ENCODE measurements at regions not wholly inside any gene's neighbourhood (a gene's known extent, or its start where the extent isn't known, plus 50 kb on each side); places are given as distances from the start of the nearest gene placed in this dataset.

DNA sequence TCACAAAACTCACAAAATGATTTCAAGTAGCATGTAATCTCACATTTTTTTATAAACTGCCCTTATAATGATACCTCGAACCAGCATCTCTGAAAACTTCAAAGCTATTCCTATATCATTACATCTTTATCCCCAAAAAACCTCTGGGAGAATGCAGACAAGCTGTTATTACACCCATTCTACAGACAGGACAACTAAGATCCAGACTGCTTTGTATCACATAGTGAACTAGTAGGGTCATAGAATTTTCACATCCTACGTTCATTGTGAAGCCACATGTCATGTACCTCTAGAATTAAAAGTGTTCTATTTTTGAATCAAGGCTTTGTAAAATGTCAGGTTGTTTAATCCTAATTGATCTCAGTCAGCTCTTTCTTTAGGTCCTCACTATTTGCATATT, 98.7 kb upstream of the RAP2B start:
- no TSS peak for BruUV-seq (replicated peaks)
- ChIA-PET POLR2A (no interaction called here), CTCF (no interaction called here), RAD21 (ENCODE audit: low non-redundant PET in 1 of 2, low total read pairs in 2 of 2, uncharacterized antibody in 2 of 2, unreplicated experiment in 2 of 2) (no interaction called here)
- DNase-seq (ENCODE audit: low read depth, low spot score) (no peak), ATAC-seq (no peak)
- no peaks in the 10 kb centered on the region for H3K36me3 ChIP-seq (ENCODE audit: control insufficient read depth in 1 of 2, insufficient read depth in 2 of 2, low read length in 2 of 2)
- peaks cover 0 to 9% of the 10 kb centered on the region in 2 experiments; a peak in 3 of 4 replicates for H3K4me1 ChIP-seq (ENCODE audit: control insufficient read depth in 1 of 2, insufficient read depth in 2 of 2, low read length in 2 of 2)
- TF ChIP-seq EZH2phosphoT487 (IDR thresholded peaks at IDR 0.05; ENCODE audit: borderline replicate concordance), result no peak
- no peak for TF ChIP-seq CEBPB (IDR thresholded peaks at IDR 0.05; ENCODE audit: low read depth)
- TF ChIP-seq, protein P1, sequence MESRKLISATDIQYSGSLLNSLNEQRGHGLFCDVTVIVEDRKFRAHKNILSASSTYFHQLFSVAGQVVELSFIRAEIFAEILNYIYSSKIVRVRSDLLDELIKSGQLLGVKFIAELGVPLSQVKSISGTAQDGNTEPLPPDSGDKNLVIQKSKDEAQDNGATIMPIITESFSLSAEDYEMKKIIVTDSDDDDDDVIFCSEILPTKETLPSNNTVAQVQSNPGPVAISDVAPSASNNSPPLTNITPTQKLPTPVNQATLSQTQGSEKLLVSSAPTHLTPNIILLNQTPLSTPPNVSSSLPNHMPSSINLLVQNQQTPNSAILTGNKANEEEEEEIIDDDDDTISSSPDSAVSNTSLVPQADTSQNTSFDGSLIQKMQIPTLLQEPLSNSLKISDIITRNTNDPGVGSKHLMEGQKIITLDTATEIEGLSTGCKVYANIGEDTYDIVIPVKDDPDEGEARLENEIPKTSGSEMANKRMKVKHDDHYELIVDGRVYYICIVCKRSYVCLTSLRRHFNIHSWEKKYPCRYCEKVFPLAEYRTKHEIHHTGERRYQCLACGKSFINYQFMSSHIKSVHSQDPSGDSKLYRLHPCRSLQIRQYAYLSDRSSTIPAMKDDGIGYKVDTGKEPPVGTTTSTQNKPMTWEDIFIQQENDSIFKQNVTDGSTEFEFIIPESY (IDR thresholded peaks at IDR 0.05; ENCODE audit: extremely low read depth, insufficient replicate concordance, low read length), result no peak
- no peak for TF ChIP-seq EZH2 (IDR thresholded peaks at IDR 0.05)
- TF ChIP-seq SRF (IDR thresholded peaks at IDR 0.05; ENCODE audit: low read depth), result no peak
- no peak for TF ChIP-seq REST (IDR thresholded peaks at IDR 0.05; ENCODE audit: low read depth)
- no peak for TF ChIP-seq YY1 (IDR thresholded peaks at IDR 0.05; ENCODE audit: extremely low read depth, insufficient replicate concordance, low read depth, low read length)
- TF ChIP-seq POLR2AphosphoS5 (IDR thresholded peaks at IDR 0.05; ENCODE audit: low read depth, low read length), result no peak
- TF ChIP-seq JUND (IDR thresholded peaks at IDR 0.05), result no peak
- TF ChIP-seq ELF1 (IDR thresholded peaks at IDR 0.05; ENCODE audit: borderline replicate concordance, low read depth), result no peak
- no peak for TF ChIP-seq ZFX (IDR thresholded peaks at IDR 0.05)
- TF ChIP-seq ZNF274 (IDR thresholded peaks at IDR 0.05; ENCODE audit: low read depth, low read length), result no peak
- TF ChIP-seq CBX3 (IDR thresholded peaks at IDR 0.05; ENCODE audit: low read depth), result no peak
- TF ChIP-seq FOSL1 (IDR thresholded peaks at IDR 0.05; ENCODE audit: low read depth), result no peak
- no peak for TF ChIP-seq POLR2A (IDR thresholded peaks at IDR 0.05; ENCODE audit: borderline replicate concordance, extremely low read depth, insufficient read depth, insufficient read length)
- TF ChIP-seq, protein P2, sequence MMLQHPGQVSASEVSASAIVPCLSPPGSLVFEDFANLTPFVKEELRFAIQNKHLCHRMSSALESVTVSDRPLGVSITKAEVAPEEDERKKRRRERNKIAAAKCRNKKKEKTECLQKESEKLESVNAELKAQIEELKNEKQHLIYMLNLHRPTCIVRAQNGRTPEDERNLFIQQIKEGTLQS (IDR thresholded peaks at IDR 0.05), result no peak
- no peak for TF ChIP-seq SIN3A (IDR thresholded peaks at IDR 0.05; ENCODE audit: low read depth)
- TF ChIP-seq CTCF (IDR thresholded peaks at IDR 0.05 in 2 of 3, conservative IDR thresholded peaks at IDR 0.05 in 1 of 3; ENCODE audit: borderline replicate concordance in 1 of 3, insufficient read depth in 1 of 3, low read depth in 2 of 3, low read length in 2 of 3), result no peak
- intact Hi-C loops (cut with micrococcal nuclease), result no loop called here
- no peak overlapping the region for H3K27ac ChIP-seq (ENCODE audit: low read depth, low read length)
- H4K20me1 ChIP-seq (ENCODE audit: insufficient read depth), result no peaks in the 10 kb centered on the region
- H3K9me3 ChIP-seq (ENCODE audit: control insufficient read depth in 1 of 2, insufficient read depth in 1 of 2, low read depth in 1 of 2, low read length in 2 of 2), result no peaks in the 10 kb centered on the region
- H2AFZ ChIP-seq (ENCODE audit: low read depth, low read length, poor library complexity, severe bottlenecking), result no peak overlapping the region
- no peaks in the 10 kb centered on the region for H3K79me2 ChIP-seq (ENCODE audit: insufficient read depth, low read length)
- H3K4me2 ChIP-seq (ENCODE audit: low read length), result no peak overlapping the region
- no peak overlapping the region for H3K9ac ChIP-seq (ENCODE audit: low read length)
- no peak overlapping the region for H3K4me3 ChIP-seq (replicated peaks in 1 of 2; ENCODE audit: low read depth in 1 of 2, low read length in 2 of 2)
- no peaks in the 10 kb centered on the region for H3K9me2 ChIP-seq (ENCODE audit: insufficient read depth)
- H3K27me3 ChIP-seq (ENCODE audit: insufficient read depth, low read length), result no peaks in the 10 kb centered on the region
